Activated CD8-positive, alpha-beta T cell treated with anti-CD3 and anti-CD28 coated beads for 36 hours (primary cell): ENCODE measurements at regions not wholly inside any gene's neighbourhood (a gene's known extent, or its start where the extent isn't known, plus 50 kb on each side); places are given as distances from the start of the nearest gene placed in this dataset.

Experiments
- ATAC-seq: fragments of 200-7000 bp; cut with Tn5 transposase; one replicate; pipeline ENCODE4 v1.10.0; 2021; ENCODE audit warnings: mild to moderate bottlenecking, moderate library complexity
- CTCF ChIA-PET: fragments of 350-600 bp; sonication (Branson Sonifier 250); formaldehyde crosslinking; loops from one replicate; lab custom pipeline; 2021; ENCODE audit warnings: antibody characterized with exemption; lab: Charles Lee
- POLR2A ChIA-PET: fragments of 350-600 bp; sonication (Branson Sonifier 250); formaldehyde crosslinking; loops from one replicate; lab custom pipeline; 2021; ENCODE audit warnings: antibody characterized with exemption; lab: Charles Lee
- DNase-seq: peaks from one replicate; pipeline ENCODE4 v3.0.0-alpha.2; 2020
- H3K27ac Mint-ChIP-seq: one replicate; pipeline ENCODE4 v1.8.0; 2021; ENCODE audit warnings: mild to moderate bottlenecking, mixed read lengths
- H3K27me3 Mint-ChIP-seq: one replicate; pipeline ENCODE4 v1.8.0; 2021; ENCODE audit warnings: mixed read lengths
- H3K36me3 Mint-ChIP-seq: one replicate; pipeline ENCODE4 v1.8.0; 2021; ENCODE audit warnings: low read depth, mixed read lengths
- H3K4me1 Mint-ChIP-seq: one replicate; pipeline ENCODE4 v1.8.0; 2021; ENCODE audit warnings: low read depth, mixed read lengths
- H3K4me3 Mint-ChIP-seq: one replicate; pipeline ENCODE4 v1.8.0; 2021; ENCODE audit warnings: mild to moderate bottlenecking, moderate library complexity, mixed read lengths
- H3K9me3 Mint-ChIP-seq: one replicate; pipeline ENCODE4 v1.8.0; 2021; ENCODE audit warnings: mixed read lengths
- intact Hi-C: fragments of 100-400 bp; cut with micrococcal nuclease; formaldehyde crosslinking; loops from one replicate; pipeline ENCODE4 v1.10.0; 2022
- TF ChIP-seq, protein P1 (sequence below): fragments of 200-600 bp; IDR thresholded peaks from one replicate; pipeline ENCODE4 v1.8.0; 2022; ENCODE audit warnings: antibody characterized with exemption, mild to moderate bottlenecking

DNA sequence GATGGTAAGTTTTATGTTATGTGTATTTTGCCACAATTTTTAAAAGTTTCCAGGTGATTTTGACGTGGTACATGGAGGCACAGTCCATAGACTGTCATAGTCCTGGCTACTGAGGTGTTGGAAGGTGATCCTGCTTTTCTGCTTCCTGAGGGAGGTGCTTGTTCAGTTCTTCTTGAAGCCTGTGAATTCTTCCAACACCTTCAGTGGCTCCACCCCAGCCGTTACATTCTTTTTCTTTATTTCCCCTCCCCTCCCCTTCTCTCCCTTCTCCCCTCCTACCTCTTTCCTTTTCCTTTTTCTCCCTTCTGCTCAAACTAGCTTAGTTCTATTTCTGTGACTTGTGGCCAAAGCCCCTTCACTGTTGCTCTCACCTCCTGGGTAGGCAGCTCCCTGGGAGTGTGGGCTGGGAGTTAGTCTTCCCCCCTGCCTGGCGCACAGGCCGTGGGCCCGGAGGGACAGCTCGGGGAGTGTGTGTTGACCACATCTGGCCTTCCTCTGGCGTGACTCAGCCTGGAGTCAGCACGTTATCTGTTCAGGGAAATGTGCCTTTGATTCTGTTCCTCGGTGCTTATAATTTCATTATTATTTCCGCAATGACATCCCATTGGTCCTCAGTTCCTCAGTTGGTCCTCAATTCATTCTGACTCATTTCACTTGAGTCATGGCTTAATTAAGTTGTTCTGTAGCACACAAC, 566.2 kb downstream of the TBC1D22A start:
- CTCF ChIA-PET: no interaction called here
- peaks cover 1% of the 10 kb centered on the region for H3K9me3 Mint-ChIP-seq
- no peak for ATAC-seq
- POLR2A ChIA-PET: no interaction called here
- TF ChIP-seq, protein P1, sequence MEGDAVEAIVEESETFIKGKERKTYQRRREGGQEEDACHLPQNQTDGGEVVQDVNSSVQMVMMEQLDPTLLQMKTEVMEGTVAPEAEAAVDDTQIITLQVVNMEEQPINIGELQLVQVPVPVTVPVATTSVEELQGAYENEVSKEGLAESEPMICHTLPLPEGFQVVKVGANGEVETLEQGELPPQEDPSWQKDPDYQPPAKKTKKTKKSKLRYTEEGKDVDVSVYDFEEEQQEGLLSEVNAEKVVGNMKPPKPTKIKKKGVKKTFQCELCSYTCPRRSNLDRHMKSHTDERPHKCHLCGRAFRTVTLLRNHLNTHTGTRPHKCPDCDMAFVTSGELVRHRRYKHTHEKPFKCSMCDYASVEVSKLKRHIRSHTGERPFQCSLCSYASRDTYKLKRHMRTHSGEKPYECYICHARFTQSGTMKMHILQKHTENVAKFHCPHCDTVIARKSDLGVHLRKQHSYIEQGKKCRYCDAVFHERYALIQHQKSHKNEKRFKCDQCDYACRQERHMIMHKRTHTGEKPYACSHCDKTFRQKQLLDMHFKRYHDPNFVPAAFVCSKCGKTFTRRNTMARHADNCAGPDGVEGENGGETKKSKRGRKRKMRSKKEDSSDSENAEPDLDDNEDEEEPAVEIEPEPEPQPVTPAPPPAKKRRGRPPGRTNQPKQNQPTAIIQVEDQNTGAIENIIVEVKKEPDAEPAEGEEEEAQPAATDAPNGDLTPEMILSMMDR: no peak
- no peak overlapping the region for H3K4me3 Mint-ChIP-seq
- no peak overlapping the region for H3K27ac Mint-ChIP-seq
- H3K4me1 Mint-ChIP-seq: no peaks in the 10 kb centered on the region
- no peaks in the 10 kb centered on the region for H3K36me3 Mint-ChIP-seq
- no peak for DNase-seq
- intact Hi-C loops: no loop called here
- H3K27me3 Mint-ChIP-seq: peaks cover 4% of the 10 kb centered on the region

GRCh38 chr22:47327241-47327640, 564.8 kb downstream of the TBC1D22A start:
- H3K9me3 Mint-ChIP-seq: no peaks in the 10 kb centered on the region
- H3K36me3 Mint-ChIP-seq: no peaks in the 10 kb centered on the region
- no peak for ATAC-seq
- ChIA-PET POLR2A (no interaction called here), CTCF (no interaction called here)
- H3K27ac Mint-ChIP-seq: no peak overlapping the region
- H3K4me3 Mint-ChIP-seq: no peak overlapping the region
- intact Hi-C loops: no loop called here
- TF ChIP-seq, protein P1: no peak
- H3K4me1 Mint-ChIP-seq: no peaks in the 10 kb centered on the region
- H3K27me3 Mint-ChIP-seq: peaks cover 6% of the 10 kb centered on the region
- DNase-seq: no peak

- ChIA-PET CTCF (no interaction called here), POLR2A (no interaction called here)
- no peaks in the 10 kb centered on the region for H3K9me3 Mint-ChIP-seq
- no peaks in the 10 kb centered on the region for H3K36me3 Mint-ChIP-seq
- intact Hi-C loops: no loop called here
- DNase-seq: no peak
- H3K4me1 Mint-ChIP-seq: no peaks in the 10 kb centered on the region
- no peak for ATAC-seq
- no peak overlapping the region for H3K4me3 Mint-ChIP-seq
- H3K27me3 Mint-ChIP-seq: peaks cover 6% of the 10 kb centered on the region
- no peak overlapping the region for H3K27ac Mint-ChIP-seq
- TF ChIP-seq, protein P1: no peak
These were observed 562.8 kb downstream of the TBC1D22A start for GRCh38 chr22:47325249-47325648.

- H3K9me3 Mint-ChIP-seq: no peaks in the 10 kb centered on the region
- peaks cover 7% of the 10 kb centered on the region for H3K27me3 Mint-ChIP-seq
- no peaks in the 10 kb centered on the region for H3K4me1 Mint-ChIP-seq
- DNase-seq (no peak), ATAC-seq (no peak)
- POLR2A ChIA-PET: no interaction called here
- CTCF ChIA-PET: no interaction called here
- intact Hi-C loops: no loop called here
- H3K27ac Mint-ChIP-seq: no peak overlapping the region
- TF ChIP-seq, protein P1: no peak
- H3K36me3 Mint-ChIP-seq: no peaks in the 10 kb centered on the region
- no peak overlapping the region for H3K4me3 Mint-ChIP-seq
These were observed 562.1 kb downstream of the TBC1D22A start for GRCh38 chr22:47324435-47324990.

DNA sequence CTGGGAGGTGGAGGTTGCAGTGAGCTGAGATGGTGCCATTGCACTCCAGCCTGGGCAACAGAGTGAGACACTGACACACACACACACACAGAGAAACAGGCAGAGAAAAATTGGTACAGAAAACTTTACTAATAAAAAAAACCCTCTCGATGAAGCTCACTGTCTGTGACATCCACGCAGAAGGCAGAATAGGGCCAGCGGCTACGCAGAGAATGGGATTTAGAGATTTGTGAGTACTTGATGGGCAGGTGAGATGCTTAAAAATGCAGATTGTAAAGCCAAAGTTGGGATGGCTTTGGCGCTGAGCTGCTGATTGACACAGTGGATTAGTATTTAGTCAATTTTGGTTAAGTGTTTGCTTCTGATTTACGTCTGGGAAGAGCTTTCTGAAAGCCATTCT, 561.1 kb downstream of the TBC1D22A start:
- H3K27ac Mint-ChIP-seq: no peak overlapping the region
- no peak overlapping the region for H3K4me3 Mint-ChIP-seq
- TF ChIP-seq, protein P1: no peak
- ATAC-seq (no peak), DNase-seq (no peak)
- H3K9me3 Mint-ChIP-seq: no peaks in the 10 kb centered on the region
- peaks cover 9% of the 10 kb centered on the region for H3K27me3 Mint-ChIP-seq
- ChIA-PET POLR2A (no interaction called here), CTCF (no interaction called here)
- H3K36me3 Mint-ChIP-seq: no peaks in the 10 kb centered on the region
- intact Hi-C loops: no loop called here
- no peaks in the 10 kb centered on the region for H3K4me1 Mint-ChIP-seq
